ENCODE measurements at regions not wholly inside any gene's neighbourhood (a gene's known extent, or its start where the extent isn't known, plus 50 kb on each side); places are given as distances from the start of the nearest gene placed in this dataset.

DNA sequence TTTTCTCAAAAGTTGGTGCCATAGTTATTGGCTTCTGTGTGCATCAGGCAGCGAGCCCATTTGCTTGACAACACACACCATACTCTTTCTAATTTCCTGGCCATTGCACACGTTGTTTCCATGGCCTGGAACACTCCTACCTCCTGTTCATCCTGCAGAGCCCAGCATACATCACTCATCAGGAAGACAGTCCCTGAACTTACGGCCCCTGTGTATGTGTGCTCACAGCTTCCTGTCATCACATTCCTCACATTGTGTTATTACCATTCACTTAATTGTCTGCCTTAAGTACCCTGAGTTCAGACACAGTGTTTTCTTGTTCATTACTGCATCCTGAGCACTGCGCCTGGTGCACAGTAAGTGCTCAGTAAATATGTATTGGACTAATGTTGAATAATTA lies 355.9 kb downstream of the PRELID2 start:
- Mint-ChIP-seq H3K36me3 (ENCODE audit: low read depth) (no peaks in the 10 kb centered on the region), H3K4me3 (ENCODE audit: low read depth) (no peak overlapping the region), H3K9me3 (peaks cover 10% of the 10 kb centered on the region), H3K27me3 (ENCODE audit: low read depth) (no peaks in the 10 kb centered on the region), H3K27ac (no peak overlapping the region), H3K4me1 (ENCODE audit: low read depth) (no peaks in the 10 kb centered on the region)
- intact Hi-C loops (cut with micrococcal nuclease) = no loop called here
- no peak for DNase-seq (ENCODE audit: low spot score)

- no peak overlapping the region for H3K27ac Mint-ChIP-seq
- no peak for DNase-seq (ENCODE audit: low spot score)
- no peaks in the 10 kb centered on the region for H3K4me1 Mint-ChIP-seq (ENCODE audit: low read depth)
- peaks cover 10% of the 10 kb centered on the region for H3K9me3 Mint-ChIP-seq
- no peaks in the 10 kb centered on the region for H3K27me3 Mint-ChIP-seq (ENCODE audit: low read depth)
- intact Hi-C loops (cut with micrococcal nuclease) = no loop called here
- H3K4me3 Mint-ChIP-seq (ENCODE audit: low read depth) = no peak overlapping the region
- no peaks in the 10 kb centered on the region for H3K36me3 Mint-ChIP-seq (ENCODE audit: low read depth)
These were observed 356.5 kb downstream of the PRELID2 start for GRCh38 chr5:145478651-145479050.

- DNase-seq (ENCODE audit: low spot score) = no peak
- Mint-ChIP-seq H3K27ac (no peak overlapping the region), H3K27me3 (ENCODE audit: low read depth) (no peaks in the 10 kb centered on the region), H3K4me1 (ENCODE audit: low read depth) (no peaks in the 10 kb centered on the region), H3K4me3 (ENCODE audit: low read depth) (no peak overlapping the region), H3K36me3 (ENCODE audit: low read depth) (no peaks in the 10 kb centered on the region), H3K9me3 (peaks cover 14% of the 10 kb centered on the region)
- intact Hi-C loops (cut with micrococcal nuclease) = no loop called here
These were observed 362.0 kb downstream of the PRELID2 start for GRCh38 chr5:145473042-145473642.

GRCh38 chr5:145471831-145472612 lies 363.1 kb downstream of the PRELID2 start:
- no peaks in the 10 kb centered on the region for H3K27me3 Mint-ChIP-seq (ENCODE audit: low read depth)
- no peaks in the 10 kb centered on the region for H3K36me3 Mint-ChIP-seq (ENCODE audit: low read depth)
- no peaks in the 10 kb centered on the region for H3K4me1 Mint-ChIP-seq (ENCODE audit: low read depth)
- H3K27ac Mint-ChIP-seq = no peak overlapping the region
- intact Hi-C loops (cut with micrococcal nuclease) = no loop called here
- peaks cover 9% of the 10 kb centered on the region for H3K9me3 Mint-ChIP-seq
- no peak overlapping the region for H3K4me3 Mint-ChIP-seq (ENCODE audit: low read depth)
- DNase-seq (ENCODE audit: low spot score) = no peak

GRCh38 chr5:145471026-145471425 lies 364.1 kb downstream of the PRELID2 start:
- H3K9me3 Mint-ChIP-seq = peaks cover 9% of the 10 kb centered on the region
- no peak overlapping the region for H3K4me3 Mint-ChIP-seq (ENCODE audit: low read depth)
- no peak for DNase-seq (ENCODE audit: low spot score)
- no peaks in the 10 kb centered on the region for H3K36me3 Mint-ChIP-seq (ENCODE audit: low read depth)
- H3K4me1 Mint-ChIP-seq (ENCODE audit: low read depth) = no peaks in the 10 kb centered on the region
- intact Hi-C loops (cut with micrococcal nuclease) = no loop called here
- H3K27ac Mint-ChIP-seq = no peak overlapping the region
- no peaks in the 10 kb centered on the region for H3K27me3 Mint-ChIP-seq (ENCODE audit: low read depth)

DNA sequence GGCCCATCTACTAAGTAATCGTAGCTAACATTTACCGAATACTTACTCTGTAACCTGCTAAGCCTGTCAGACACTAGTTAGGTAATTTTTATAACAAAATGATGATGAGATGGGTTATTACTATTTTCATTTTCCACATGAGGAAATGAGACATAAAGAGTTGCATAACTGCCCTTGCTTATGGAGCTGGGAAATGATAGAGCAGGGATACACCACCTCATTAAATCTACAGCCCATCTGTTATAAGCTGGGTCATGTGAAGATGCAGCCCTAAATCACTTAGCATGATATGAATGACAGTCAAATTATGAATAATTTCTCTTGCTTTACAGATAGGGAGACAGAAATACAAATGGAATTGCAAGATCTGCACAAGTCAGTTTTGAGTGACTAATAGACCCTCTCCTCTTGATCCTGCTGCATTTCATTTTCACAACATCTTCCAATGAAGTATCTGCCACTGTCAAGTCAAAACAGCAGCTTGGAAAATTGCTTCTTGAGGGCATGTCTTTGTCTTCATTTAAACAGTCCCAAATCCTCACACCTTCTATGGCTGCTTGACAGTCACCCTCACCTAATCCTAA lies 364.7 kb downstream of the PRELID2 start:
- DNase-seq (ENCODE audit: low spot score) = no peak
- intact Hi-C loops (cut with micrococcal nuclease) = no loop called here
- Mint-ChIP-seq H3K4me3 (ENCODE audit: low read depth) (no peak overlapping the region), H3K27me3 (ENCODE audit: low read depth) (no peaks in the 10 kb centered on the region), H3K4me1 (ENCODE audit: low read depth) (no peaks in the 10 kb centered on the region), H3K27ac (no peak overlapping the region), H3K9me3 (peaks cover 9% of the 10 kb centered on the region), H3K36me3 (ENCODE audit: low read depth) (no peaks in the 10 kb centered on the region)

DNA sequence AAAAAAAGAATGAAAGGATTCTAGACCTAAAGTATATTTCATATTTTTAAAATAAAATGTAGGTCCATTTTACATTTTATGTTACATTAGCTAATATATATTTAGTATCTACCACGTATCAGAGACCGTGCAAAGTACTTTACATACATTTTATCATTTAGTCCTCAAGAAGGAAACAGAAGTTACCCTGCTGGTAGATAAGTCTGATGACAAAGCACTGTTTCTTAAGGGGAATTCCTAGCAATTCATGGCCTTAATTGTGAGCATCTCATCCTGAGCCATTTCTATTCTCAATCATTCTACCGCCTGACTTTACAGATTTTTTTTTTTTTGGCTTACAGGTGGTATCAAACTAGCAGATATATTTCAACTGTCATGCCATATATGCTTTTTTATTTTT lies 367.7 kb downstream of the PRELID2 start:
- H3K9me3 Mint-ChIP-seq = peaks cover 9% of the 10 kb centered on the region
- intact Hi-C loops (cut with micrococcal nuclease) = no loop called here
- H3K36me3 Mint-ChIP-seq (ENCODE audit: low read depth) = no peaks in the 10 kb centered on the region
- H3K4me3 Mint-ChIP-seq (ENCODE audit: low read depth) = no peak overlapping the region
- H3K4me1 Mint-ChIP-seq (ENCODE audit: low read depth) = no peaks in the 10 kb centered on the region
- no peak overlapping the region for H3K27ac Mint-ChIP-seq
- no peak for DNase-seq (ENCODE audit: low spot score)
- H3K27me3 Mint-ChIP-seq (ENCODE audit: low read depth) = no peaks in the 10 kb centered on the region

- DNase-seq (ENCODE audit: low spot score) = no peak
- no peak overlapping the region for H3K4me3 Mint-ChIP-seq (ENCODE audit: low read depth)
- H3K4me1 Mint-ChIP-seq (ENCODE audit: low read depth) = no peaks in the 10 kb centered on the region
- peaks cover 5% of the 10 kb centered on the region for H3K9me3 Mint-ChIP-seq
- no peaks in the 10 kb centered on the region for H3K27me3 Mint-ChIP-seq (ENCODE audit: low read depth)
- H3K36me3 Mint-ChIP-seq (ENCODE audit: low read depth) = no peaks in the 10 kb centered on the region
- no peak overlapping the region for H3K27ac Mint-ChIP-seq
- intact Hi-C loops (cut with micrococcal nuclease) = no loop called here
These were observed 368.6 kb downstream of the PRELID2 start for GRCh38 chr5:145466533-145466932.

DNA sequence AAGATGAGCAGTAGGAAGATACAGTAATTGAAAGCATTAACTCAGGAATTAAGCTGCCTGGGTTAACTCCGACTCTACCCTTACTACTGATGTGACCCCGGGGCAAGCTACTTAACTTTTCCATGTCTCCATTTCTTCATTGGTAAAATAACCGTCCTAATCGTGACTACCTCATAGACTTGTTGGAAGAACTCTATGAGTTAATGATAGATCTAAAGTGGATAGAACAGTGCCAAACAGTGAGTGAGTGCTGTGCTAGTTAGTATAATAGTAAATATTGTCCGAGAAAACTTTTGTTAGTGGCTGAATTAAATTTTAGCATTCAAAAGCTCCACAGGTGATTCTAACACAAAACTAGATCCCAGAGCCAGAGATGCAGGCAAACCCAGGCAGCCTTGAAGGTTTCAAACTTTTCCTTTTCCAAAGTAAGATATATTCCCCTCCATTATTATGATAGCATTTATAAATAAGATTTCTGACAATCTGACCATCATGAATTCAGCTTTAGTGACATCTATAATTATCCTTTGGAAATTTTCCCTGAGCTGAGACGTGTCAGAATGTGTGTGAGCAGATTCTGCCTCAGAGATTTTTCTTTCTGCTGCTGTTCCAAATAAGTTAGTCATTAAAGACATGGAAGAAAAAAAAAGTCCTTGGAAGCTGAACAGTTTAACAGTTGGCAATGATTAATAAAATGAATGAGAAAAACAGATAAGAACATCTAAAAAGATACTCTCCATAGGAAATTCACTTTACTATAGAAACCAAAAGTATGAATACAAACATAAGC lies 369.5 kb downstream of the PRELID2 start:
- intact Hi-C loops (cut with micrococcal nuclease) = no loop called here
- DNase-seq (ENCODE audit: low spot score) = no peak
- Mint-ChIP-seq H3K27ac (no peak overlapping the region), H3K9me3 (peaks cover 5% of the 10 kb centered on the region), H3K36me3 (ENCODE audit: low read depth) (no peaks in the 10 kb centered on the region), H3K4me1 (ENCODE audit: low read depth) (no peaks in the 10 kb centered on the region), H3K4me3 (ENCODE audit: low read depth) (no peak overlapping the region), H3K27me3 (ENCODE audit: low read depth) (no peaks in the 10 kb centered on the region)

GRCh38 chr5:145464171-145464570 lies 371.0 kb downstream of the PRELID2 start:
- Mint-ChIP-seq H3K4me3 (ENCODE audit: low read depth) (no peak overlapping the region), H3K4me1 (ENCODE audit: low read depth) (no peaks in the 10 kb centered on the region), H3K9me3 (peaks cover 2% of the 10 kb centered on the region), H3K36me3 (ENCODE audit: low read depth) (no peaks in the 10 kb centered on the region), H3K27me3 (ENCODE audit: low read depth) (no peaks in the 10 kb centered on the region), H3K27ac (no peak overlapping the region)
- DNase-seq (ENCODE audit: low spot score) = no peak
- intact Hi-C loops (cut with micrococcal nuclease) = no loop called here

DNA sequence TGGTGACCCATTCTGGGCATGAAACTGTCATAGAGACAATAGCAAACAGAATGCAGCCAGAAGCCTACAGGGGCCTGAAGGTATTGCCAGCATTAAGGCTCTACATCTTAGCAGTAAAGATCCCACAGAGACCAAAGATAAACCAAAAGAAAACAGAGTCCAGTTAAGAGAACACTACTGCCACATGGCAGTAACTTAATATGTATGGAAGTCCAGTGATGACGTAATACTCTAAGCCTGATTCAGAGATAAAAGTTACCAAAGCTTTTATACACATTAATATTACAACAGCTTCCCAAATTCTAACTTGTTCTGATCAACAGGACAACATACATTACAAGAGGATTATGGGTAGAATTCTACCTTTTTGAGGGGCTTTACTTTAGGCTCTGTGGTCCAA lies 371.5 kb downstream of the PRELID2 start:
- Mint-ChIP-seq H3K4me1 (ENCODE audit: low read depth) (no peaks in the 10 kb centered on the region), H3K9me3 (no peaks in the 10 kb centered on the region), H3K4me3 (ENCODE audit: low read depth) (no peak overlapping the region), H3K36me3 (ENCODE audit: low read depth) (no peaks in the 10 kb centered on the region), H3K27me3 (ENCODE audit: low read depth) (no peaks in the 10 kb centered on the region), H3K27ac (no peak overlapping the region)
- intact Hi-C loops (cut with micrococcal nuclease) = no loop called here
- no peak for DNase-seq (ENCODE audit: low spot score)

DNA sequence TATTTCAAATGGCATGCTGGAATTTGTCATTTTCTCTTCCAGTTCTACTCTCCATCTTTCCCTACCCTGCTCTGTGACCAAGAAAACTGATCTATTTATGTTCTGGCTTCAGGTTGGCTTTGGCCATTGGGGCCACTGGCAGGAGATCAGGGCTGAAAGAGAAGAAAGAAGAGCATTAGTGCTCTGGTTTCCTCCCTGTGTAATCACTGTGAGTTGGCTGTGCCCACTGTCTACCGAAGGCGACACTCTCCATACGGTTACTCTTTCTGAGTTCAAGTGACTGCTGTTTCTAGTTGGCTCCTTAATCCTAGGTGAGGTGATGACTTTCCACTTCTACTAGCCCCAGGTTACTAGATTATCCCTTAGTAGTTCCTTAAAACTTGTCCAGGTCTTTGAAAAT lies 372.6 kb downstream of the PRELID2 start:
- H3K36me3 Mint-ChIP-seq (ENCODE audit: low read depth) = no peaks in the 10 kb centered on the region
- no peak for DNase-seq (ENCODE audit: low spot score)
- intact Hi-C loops (cut with micrococcal nuclease) = no loop called here
- H3K4me3 Mint-ChIP-seq (ENCODE audit: low read depth) = no peak overlapping the region
- H3K9me3 Mint-ChIP-seq = no peaks in the 10 kb centered on the region
- H3K27me3 Mint-ChIP-seq (ENCODE audit: low read depth) = no peaks in the 10 kb centered on the region
- H3K4me1 Mint-ChIP-seq (ENCODE audit: low read depth) = no peaks in the 10 kb centered on the region
- no peak overlapping the region for H3K27ac Mint-ChIP-seq
